ENCODE measurements at regions not wholly inside any gene's neighbourhood (a gene's known extent, or its start where the extent isn't known, plus 50 kb on each side); places are given as distances from the start of the nearest gene placed in this dataset.

DNA sequence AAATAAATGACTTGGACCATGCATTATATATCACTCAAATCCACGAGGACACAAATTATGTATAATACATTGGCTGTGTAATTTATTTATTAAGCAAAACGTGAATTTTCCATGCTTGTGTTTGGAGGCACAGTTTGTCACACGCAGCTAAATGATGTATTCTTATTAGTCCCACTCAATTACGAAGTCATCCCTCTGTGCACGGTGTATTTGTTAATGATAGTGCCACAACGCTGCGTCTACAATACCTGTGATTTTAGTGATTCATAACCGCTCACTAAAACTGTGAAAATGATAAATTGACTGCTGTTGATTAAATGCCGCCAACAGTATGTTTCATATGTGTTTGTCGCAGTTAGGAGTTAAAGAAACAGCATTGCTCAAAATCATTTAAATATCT is 358.3 kb downstream of the ZNF516 start:
- no peak for TF ChIP-seq CTCF (IDR thresholded peaks at IDR 0.05; ENCODE audit: extremely low read depth, missing control alignments)
- no peak for DNase-seq (ENCODE audit: low spot score)

DNA sequence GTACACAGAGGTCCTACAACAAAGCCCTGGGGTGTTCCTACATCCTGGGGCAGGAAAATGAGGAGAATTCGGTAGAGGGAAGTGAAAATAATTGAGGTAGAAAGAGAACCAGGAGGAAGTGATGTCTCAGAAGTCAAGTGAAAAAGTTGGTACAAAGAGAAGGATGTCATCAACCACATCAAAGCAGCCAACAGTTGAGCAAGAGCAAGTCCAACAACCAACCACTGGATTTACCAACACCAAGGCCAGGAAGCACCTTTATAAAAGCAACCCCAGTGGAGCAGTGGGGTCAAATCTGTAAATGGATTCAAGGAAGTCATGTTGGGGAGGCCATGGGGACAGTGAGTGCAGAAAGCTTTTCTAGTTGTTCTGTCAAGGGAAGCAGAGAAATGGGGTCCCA is 360.4 kb downstream of the ZNF516 start:
- DNase-seq (ENCODE audit: low spot score) = no peak
- TF ChIP-seq CTCF (IDR thresholded peaks at IDR 0.05; ENCODE audit: extremely low read depth, missing control alignments) = no peak

- no peak for TF ChIP-seq CTCF (IDR thresholded peaks at IDR 0.05; ENCODE audit: extremely low read depth, missing control alignments)
- DNase-seq (ENCODE audit: low spot score) = no peak
Observed at GRCh38 chr18:76133873-76134272, 361.2 kb downstream of the ZNF516 start.

DNA sequence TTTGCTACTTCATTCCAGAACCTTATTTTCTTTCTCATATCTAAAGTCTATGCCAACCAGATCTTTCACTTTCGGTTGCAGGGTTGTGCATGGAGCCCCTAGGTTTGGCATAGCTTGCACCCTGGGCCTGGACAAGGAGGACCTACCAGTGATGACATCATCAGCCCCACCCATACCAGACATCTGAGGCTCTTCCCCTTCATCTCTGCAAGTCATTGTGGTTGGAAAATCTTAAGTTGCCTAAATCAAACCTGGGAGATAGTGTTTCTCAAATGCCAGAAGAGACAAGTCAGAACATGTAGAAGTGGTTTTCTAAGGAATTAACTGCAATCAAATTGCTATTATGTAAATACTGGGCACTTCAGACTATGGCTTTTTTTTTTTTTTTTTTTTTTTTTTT is 363.3 kb downstream of the ZNF516 start:
- TF ChIP-seq CTCF (IDR thresholded peaks at IDR 0.05; ENCODE audit: extremely low read depth, missing control alignments) = no peak
- no peak for DNase-seq (ENCODE audit: low spot score)

DNA sequence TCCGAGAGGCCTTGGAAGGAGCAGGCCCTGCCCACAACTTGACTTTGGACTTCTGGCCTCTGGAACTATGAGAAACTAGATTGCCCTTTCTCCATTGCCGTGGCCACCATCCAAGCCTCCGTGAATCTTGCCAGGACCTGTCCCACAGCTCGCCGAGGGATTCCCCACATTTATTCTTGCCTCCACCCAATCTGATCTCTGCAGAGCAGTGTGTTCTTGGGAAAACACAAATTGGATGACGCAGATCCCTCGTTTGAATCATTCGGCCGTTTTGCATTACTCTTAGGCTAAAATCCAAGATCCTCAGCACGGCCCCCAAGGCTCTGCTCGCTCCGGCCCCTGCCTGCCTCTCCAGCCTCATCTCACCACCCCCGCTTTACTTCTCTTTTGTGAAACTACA is 364.2 kb downstream of the ZNF516 start:
- no peak for DNase-seq (ENCODE audit: low spot score)
- no peak for TF ChIP-seq CTCF (IDR thresholded peaks at IDR 0.05; ENCODE audit: extremely low read depth, missing control alignments)

- no peak for TF ChIP-seq CTCF (IDR thresholded peaks at IDR 0.05; ENCODE audit: extremely low read depth, missing control alignments)
- DNase-seq (ENCODE audit: low spot score) = no peak
Observed at GRCh38 chr18:76126327-76126726, 368.7 kb downstream of the ZNF516 start.

DNA sequence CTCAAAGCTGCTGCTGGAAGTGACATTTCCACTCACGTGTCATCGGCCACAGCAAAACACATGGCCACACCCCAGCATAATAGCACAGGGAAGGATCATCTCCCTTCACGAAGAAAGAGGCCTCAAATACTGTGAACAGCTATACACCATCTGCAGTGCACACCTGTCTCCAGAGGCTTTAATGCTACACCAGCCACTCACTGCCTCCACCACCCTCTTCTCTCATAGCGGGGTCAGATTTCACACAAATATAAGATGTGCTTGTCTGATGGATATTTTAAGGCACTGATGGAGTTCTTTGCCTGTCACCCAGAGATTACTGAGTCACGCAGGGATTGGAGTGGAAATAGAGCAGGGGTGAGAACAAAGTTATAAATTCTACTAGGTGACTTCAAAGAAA is 374.0 kb downstream of the ZNF516 start:
- no peak for TF ChIP-seq CTCF (IDR thresholded peaks at IDR 0.05; ENCODE audit: extremely low read depth, missing control alignments)
- no peak for DNase-seq (ENCODE audit: low spot score)

Measured in GM20000 (cell line).